ENCODE measurements at regions not wholly inside any gene's neighbourhood (a gene's known extent, or its start where the extent isn't known, plus 50 kb on each side); places are given as distances from the start of the nearest gene placed in this dataset.

- Mint-ChIP-seq H3K4me3 (no peak overlapping the region), H3K4me1 (peaks cover 24% of the 10 kb centered on the region), H3K27me3 (peaks cover 11% of the 10 kb centered on the region), H3K9me3 (peaks cover 0 to 23% of the 10 kb centered on the region in 2 donors), H3K27ac (no peak overlapping the region)
- no peak for DNase-seq
- no peak for ATAC-seq
Observed at GRCh38 chr4:4761128-4761982, 98.1 kb upstream of the MSX1 start.

- Mint-ChIP-seq H3K9me3 (peaks cover 0 to 18% of the 10 kb centered on the region in 2 donors), H3K27me3 (peaks cover 17% of the 10 kb centered on the region), H3K4me1 (peaks cover 24% of the 10 kb centered on the region), H3K27ac (no peak overlapping the region), H3K4me3 (no peak overlapping the region)
- DNase-seq (no peak), ATAC-seq (no peak)
Observed at GRCh38 chr4:4759883-4760282, 99.6 kb upstream of the MSX1 start.

GRCh38 chr4:4759232-4759631 is 100.2 kb upstream of the MSX1 start:
- Mint-ChIP-seq H3K27me3 (peaks cover 17% of the 10 kb centered on the region), H3K9me3 (peaks cover 0 to 12% of the 10 kb centered on the region in 2 donors), H3K4me1 (peaks cover 19% of the 10 kb centered on the region), H3K4me3 (no peak overlapping the region), H3K27ac (no peak overlapping the region)
- DNase-seq (no peak), ATAC-seq (no peak)

GRCh38 chr4:4758681-4759080 is 100.8 kb upstream of the MSX1 start:
- ATAC-seq (no peak), DNase-seq (no peak)
- H3K4me3 Mint-ChIP-seq = no peak overlapping the region
- H3K27me3 Mint-ChIP-seq = peaks cover 18% of the 10 kb centered on the region
- H3K9me3 Mint-ChIP-seq = peaks cover 0 to 10% of the 10 kb centered on the region in 2 donors
- H3K4me1 Mint-ChIP-seq = peaks cover 13% of the 10 kb centered on the region
- H3K27ac Mint-ChIP-seq = no peak overlapping the region

- Mint-ChIP-seq H3K27me3 (peaks cover 46% of the 10 kb centered on the region), H3K4me1 (no peaks in the 10 kb centered on the region), H3K27ac (no peak overlapping the region), H3K9me3 (peaks cover 0 to 10% of the 10 kb centered on the region in 2 donors), H3K4me3 (no peak overlapping the region)
- DNase-seq (no peak), ATAC-seq (no peak)
Observed at GRCh38 chr4:4755306-4755705, 104.2 kb upstream of the MSX1 start.

- DNase-seq = no peak
- Mint-ChIP-seq H3K4me3 (no peak overlapping the region), H3K27me3 (peaks cover 46% of the 10 kb centered on the region), H3K9me3 (peaks cover 0 to 10% of the 10 kb centered on the region in 2 donors), H3K4me1 (no peaks in the 10 kb centered on the region), H3K27ac (no peak overlapping the region)
- no peak for ATAC-seq
Observed at GRCh38 chr4:4754641-4755040, 104.8 kb upstream of the MSX1 start.

GRCh38 chr4:4753643-4754042 is 105.8 kb upstream of the MSX1 start:
- peaks cover 46% of the 10 kb centered on the region for H3K27me3 Mint-ChIP-seq
- H3K4me1 Mint-ChIP-seq = no peaks in the 10 kb centered on the region
- H3K4me3 Mint-ChIP-seq = no peak overlapping the region
- no peak for DNase-seq
- H3K9me3 Mint-ChIP-seq = peaks cover 0 to 10% of the 10 kb centered on the region in 2 donors
- no peak for ATAC-seq
- H3K27ac Mint-ChIP-seq = no peak overlapping the region

- no peak overlapping the region for H3K27ac Mint-ChIP-seq
- H3K4me1 Mint-ChIP-seq = no peaks in the 10 kb centered on the region
- no peak overlapping the region for H3K4me3 Mint-ChIP-seq
- H3K9me3 Mint-ChIP-seq = peaks cover 0 to 14% of the 10 kb centered on the region in 2 donors
- ATAC-seq (no peak), DNase-seq (no peak)
- peaks cover 46% of the 10 kb centered on the region for H3K27me3 Mint-ChIP-seq
Observed at GRCh38 chr4:4752576-4753401, 106.7 kb upstream of the MSX1 start.

- Mint-ChIP-seq H3K4me3 (no peak overlapping the region), H3K27me3 (peaks cover 46% of the 10 kb centered on the region)
- DNase-seq = no peak
Observed at GRCh38 chr4:4752025-4752424, 107.4 kb upstream of the MSX1 start.

GRCh38 chr4:4750187-4750586 is 109.3 kb upstream of the MSX1 start:
- H3K27ac Mint-ChIP-seq = no peak overlapping the region
- no peak for DNase-seq
- peaks cover 43% of the 10 kb centered on the region for H3K27me3 Mint-ChIP-seq
- H3K4me3 Mint-ChIP-seq = no peak overlapping the region
- H3K4me1 Mint-ChIP-seq = no peaks in the 10 kb centered on the region
- peaks cover 14 to 25% of the 10 kb centered on the region in 2 donors for H3K9me3 Mint-ChIP-seq
- no peak for ATAC-seq

More at GRCh38 chr4:4752025-4752424, 107.4 kb upstream of the MSX1 start:
- Mint-ChIP-seq H3K27ac (no peak overlapping the region), H3K9me3 (peaks cover 3 to 14% of the 10 kb centered on the region in 2 donors), H3K4me1 (no peaks in the 10 kb centered on the region)
- no peak for ATAC-seq

- H3K9me3 Mint-ChIP-seq = peaks cover 20 to 34% of the 10 kb centered on the region in 2 donors
- no peaks in the 10 kb centered on the region for H3K4me1 Mint-ChIP-seq
- no peak for DNase-seq
- ATAC-seq = no peak
- peaks cover 32% of the 10 kb centered on the region for H3K27me3 Mint-ChIP-seq
- no peak overlapping the region for H3K4me3 Mint-ChIP-seq
- no peak overlapping the region for H3K27ac Mint-ChIP-seq
Observed at GRCh38 chr4:4749137-4749536, 110.3 kb upstream of the MSX1 start.

- Mint-ChIP-seq H3K27ac (no peak overlapping the region), H3K4me1 (no peaks in the 10 kb centered on the region), H3K27me3 (peaks cover 7% of the 10 kb centered on the region), H3K4me3 (no peak overlapping the region), H3K9me3 (peaks cover 20 to 39% of the 10 kb centered on the region in 2 donors)
- DNase-seq = no peak
- ATAC-seq = no peak
Observed at GRCh38 chr4:4746444-4746843, 113.0 kb upstream of the MSX1 start.

- Mint-ChIP-seq H3K4me3 (no peak overlapping the region), H3K4me1 (no peaks in the 10 kb centered on the region), H3K27ac (peak overlapping the region in 1 of 2 donors; percentile 5), H3K9me3 (peaks cover 5 to 13% of the 10 kb centered on the region in 2 donors), H3K27me3 (no peaks in the 10 kb centered on the region)
- DNase-seq = no peak
- ATAC-seq = no peak
Observed at GRCh38 chr4:4740071-4740470, 119.4 kb upstream of the MSX1 start.

GRCh38 chr4:4735870-4736269 is 123.6 kb upstream of the MSX1 start:
- Mint-ChIP-seq H3K4me3 (no peak overlapping the region), H3K4me1 (no peaks in the 10 kb centered on the region)

GRCh38 chr4:4735136-4735750 is 124.2 kb upstream of the MSX1 start:
- ATAC-seq (no peak), DNase-seq (no peak)
- no peaks in the 10 kb centered on the region for H3K27me3 Mint-ChIP-seq
- peaks cover 0 to 11% of the 10 kb centered on the region in 2 donors for H3K9me3 Mint-ChIP-seq
- no peaks in the 10 kb centered on the region for H3K4me1 Mint-ChIP-seq
- H3K4me3 Mint-ChIP-seq = no peak overlapping the region
- peak overlapping the region in 1 of 2 donors; percentile 52 for H3K27ac Mint-ChIP-seq

More at GRCh38 chr4:4735870-4736269, 123.6 kb upstream of the MSX1 start:
- ATAC-seq (no peak), DNase-seq (no peak)
- Mint-ChIP-seq H3K27me3 (no peaks in the 10 kb centered on the region), H3K9me3 (peaks cover 0 to 11% of the 10 kb centered on the region in 2 donors), H3K27ac (peak overlapping the region; percentile 52 to 89)
